Panc1 (cell line): ENCODE measurements at regions not wholly inside any gene's neighbourhood (a gene's known extent, or its start where the extent isn't known, plus 50 kb on each side); places are given as distances from the start of the nearest gene placed in this dataset.

Experiments
- POLR2AphosphoS5 ChIP-seq: IDR thresholded peaks from 2 replicates; pipeline ENCODE4 v1.6.1; 2012; ENCODE audit warnings: mild to moderate bottlenecking, low read depth, low read length, moderate library complexity
- TCF7L2 ChIP-seq: IDR thresholded peaks from 2 replicates; pipeline ENCODE4 v1.6.1; 2011; ENCODE audit warnings: mild to moderate bottlenecking, low read depth, low read length, inconsistent platforms
- TF ChIP-seq, protein P1 (sequence below): fragments of 450-650 bp; IDR thresholded peaks from 2 replicates; pipeline ENCODE4 v1.5.1; 2017; ENCODE audit warnings: mild to moderate bottlenecking

- TF ChIP-seq, protein P1, sequence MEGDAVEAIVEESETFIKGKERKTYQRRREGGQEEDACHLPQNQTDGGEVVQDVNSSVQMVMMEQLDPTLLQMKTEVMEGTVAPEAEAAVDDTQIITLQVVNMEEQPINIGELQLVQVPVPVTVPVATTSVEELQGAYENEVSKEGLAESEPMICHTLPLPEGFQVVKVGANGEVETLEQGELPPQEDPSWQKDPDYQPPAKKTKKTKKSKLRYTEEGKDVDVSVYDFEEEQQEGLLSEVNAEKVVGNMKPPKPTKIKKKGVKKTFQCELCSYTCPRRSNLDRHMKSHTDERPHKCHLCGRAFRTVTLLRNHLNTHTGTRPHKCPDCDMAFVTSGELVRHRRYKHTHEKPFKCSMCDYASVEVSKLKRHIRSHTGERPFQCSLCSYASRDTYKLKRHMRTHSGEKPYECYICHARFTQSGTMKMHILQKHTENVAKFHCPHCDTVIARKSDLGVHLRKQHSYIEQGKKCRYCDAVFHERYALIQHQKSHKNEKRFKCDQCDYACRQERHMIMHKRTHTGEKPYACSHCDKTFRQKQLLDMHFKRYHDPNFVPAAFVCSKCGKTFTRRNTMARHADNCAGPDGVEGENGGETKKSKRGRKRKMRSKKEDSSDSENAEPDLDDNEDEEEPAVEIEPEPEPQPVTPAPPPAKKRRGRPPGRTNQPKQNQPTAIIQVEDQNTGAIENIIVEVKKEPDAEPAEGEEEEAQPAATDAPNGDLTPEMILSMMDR = no peak
- TF ChIP-seq POLR2AphosphoS5 (no peak), TCF7L2 (no peak)
Measured at GRCh38 chr13:59332966-59333365, 830.8 kb downstream of the DIAPH3 start.
